HG03095 (cell line): ENCODE measurements at regions not wholly inside any gene's neighbourhood (a gene's known extent, or its start where the extent isn't known, plus 50 kb on each side); places are given as distances from the start of the nearest gene placed in this dataset.

Experiments
- ATAC-seq: cut with Tn5 transposase; IDR thresholded peaks from one replicate; pipeline ENCODE4 v1.9.1; 2021; ENCODE audit warnings: moderate library complexity; ENCODE audit not compliant: unreplicated experiment

GRCh38 chr12:95411057-95411456, 62.9 kb upstream of the METAP2 start:
- ATAC-seq, result no peak

- ATAC-seq, result no peak
These were observed 62.5 kb upstream of the METAP2 start for GRCh38 chr12:95411466-95411865.

- ATAC-seq, result no peak
These were observed 61.3 kb upstream of the METAP2 start for GRCh38 chr12:95412482-95413311.

- ATAC-seq, result no peak
These were observed 60.4 kb upstream of the METAP2 start for GRCh38 chr12:95413576-95413975.

- ATAC-seq, result no peak
These were observed 58.5 kb upstream of the METAP2 start for GRCh38 chr12:95415451-95415850.

- ATAC-seq, result no peak
These were observed 57.8 kb upstream of the METAP2 start for GRCh38 chr12:95416111-95416636.

- ATAC-seq, result no peak
These were observed 56.6 kb upstream of the METAP2 start for GRCh38 chr12:95417372-95417771.

- no peak for ATAC-seq
These were observed 55.8 kb upstream of the METAP2 start for GRCh38 chr12:95418142-95418541.
